AG09319 (cell line): ENCODE measurements at regions not wholly inside any gene's neighbourhood (a gene's known extent, or its start where the extent isn't known, plus 50 kb on each side); places are given as distances from the start of the nearest gene placed in this dataset.
"Not testable (repeated sequence)": the region's sequence is repeated elsewhere in the genome, so short reads cannot be mapped to it uniquely, and the experiment has no call there.

ENCODE experiments used
- DNase-seq: peaks from one replicate; pipeline ENCODE4 v3.0.0-alpha.2; 2010; ENCODE audit warnings: low read depth; ENCODE audit errors: extremely low read depth
- TF ChIP-seq, protein P1 (sequence below): IDR thresholded peaks from 2 replicates; pipeline ENCODE4 v1.5.1; 2011; ENCODE audit warnings: low read depth, mild to moderate bottlenecking, inconsistent platforms, low read length, moderate library complexity

DNA sequence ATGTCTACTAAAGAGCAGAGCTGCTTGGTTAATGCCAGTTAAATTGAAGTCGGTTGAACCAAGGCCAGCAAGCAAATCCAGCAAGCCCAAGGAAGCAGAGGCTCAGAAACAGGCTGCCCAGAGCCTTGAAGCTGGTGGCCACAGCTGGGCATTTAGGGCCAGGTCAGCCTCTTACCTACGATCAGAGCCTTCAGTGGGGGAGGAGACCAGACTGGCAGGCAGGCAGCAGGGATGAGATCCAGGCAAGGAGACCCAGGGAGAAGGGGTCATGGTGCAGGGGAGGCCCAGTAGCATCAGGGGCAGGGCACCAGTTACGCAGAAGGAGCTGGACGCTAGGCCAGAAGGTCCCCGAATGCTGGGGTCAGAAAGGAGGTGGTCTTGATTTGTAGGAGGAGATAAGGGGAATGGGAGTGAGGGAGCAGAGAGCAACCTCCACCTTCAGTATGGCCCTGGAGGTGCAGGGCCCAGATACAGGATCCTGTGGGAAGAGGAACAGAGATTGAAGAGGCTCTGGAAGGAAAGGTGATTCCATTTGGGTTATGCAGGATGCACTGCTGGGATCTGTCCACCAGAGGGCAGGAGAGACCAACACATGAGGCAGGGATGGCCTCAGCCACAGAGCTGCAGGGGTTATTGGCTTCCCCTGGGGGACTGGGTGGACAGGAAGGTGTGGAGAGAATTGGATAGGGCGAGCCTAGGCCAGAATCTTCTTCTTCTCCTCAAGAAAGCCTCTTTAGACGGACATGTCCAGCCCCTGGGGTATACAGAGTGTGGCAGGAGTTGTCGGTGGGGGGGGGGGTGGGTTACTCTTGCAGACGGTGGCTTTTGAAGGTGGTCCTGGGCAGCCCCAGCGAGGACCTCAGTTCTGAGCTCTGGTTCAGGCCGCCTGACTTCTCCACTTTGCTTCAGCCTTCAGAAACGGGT lies 132.6 kb upstream of the PODXL start:
- peak; percentile 5 for DNase-seq
- TF ChIP-seq, protein P1, sequence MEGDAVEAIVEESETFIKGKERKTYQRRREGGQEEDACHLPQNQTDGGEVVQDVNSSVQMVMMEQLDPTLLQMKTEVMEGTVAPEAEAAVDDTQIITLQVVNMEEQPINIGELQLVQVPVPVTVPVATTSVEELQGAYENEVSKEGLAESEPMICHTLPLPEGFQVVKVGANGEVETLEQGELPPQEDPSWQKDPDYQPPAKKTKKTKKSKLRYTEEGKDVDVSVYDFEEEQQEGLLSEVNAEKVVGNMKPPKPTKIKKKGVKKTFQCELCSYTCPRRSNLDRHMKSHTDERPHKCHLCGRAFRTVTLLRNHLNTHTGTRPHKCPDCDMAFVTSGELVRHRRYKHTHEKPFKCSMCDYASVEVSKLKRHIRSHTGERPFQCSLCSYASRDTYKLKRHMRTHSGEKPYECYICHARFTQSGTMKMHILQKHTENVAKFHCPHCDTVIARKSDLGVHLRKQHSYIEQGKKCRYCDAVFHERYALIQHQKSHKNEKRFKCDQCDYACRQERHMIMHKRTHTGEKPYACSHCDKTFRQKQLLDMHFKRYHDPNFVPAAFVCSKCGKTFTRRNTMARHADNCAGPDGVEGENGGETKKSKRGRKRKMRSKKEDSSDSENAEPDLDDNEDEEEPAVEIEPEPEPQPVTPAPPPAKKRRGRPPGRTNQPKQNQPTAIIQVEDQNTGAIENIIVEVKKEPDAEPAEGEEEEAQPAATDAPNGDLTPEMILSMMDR, result peak; percentile 96

DNA sequence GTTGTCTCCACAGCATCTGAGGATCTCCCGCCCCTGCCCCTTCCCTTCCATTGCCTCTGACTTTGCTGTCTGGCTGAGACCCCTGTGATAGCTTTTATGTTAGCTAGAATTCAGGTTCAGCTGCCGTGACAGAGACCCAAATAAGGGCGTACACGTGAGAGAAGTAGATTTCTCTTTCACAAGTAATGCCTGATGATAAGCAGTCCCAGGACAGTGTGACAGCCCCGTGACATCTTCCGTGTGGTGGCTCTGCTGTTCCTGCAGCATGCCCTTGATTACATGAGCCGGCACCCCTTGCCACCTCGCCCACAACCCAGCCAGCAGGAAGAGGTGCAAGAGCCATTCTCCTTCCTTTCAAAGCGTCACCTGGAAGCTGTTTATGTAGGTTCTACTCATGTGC lies 130.9 kb upstream of the PODXL start:
- TF ChIP-seq, protein P1, result no peak
- no peak for DNase-seq

GRCh38 chr7:131686833-131687232 lies 130.4 kb upstream of the PODXL start:
- TF ChIP-seq, protein P1, result no peak
- DNase-seq, result no peak

DNA sequence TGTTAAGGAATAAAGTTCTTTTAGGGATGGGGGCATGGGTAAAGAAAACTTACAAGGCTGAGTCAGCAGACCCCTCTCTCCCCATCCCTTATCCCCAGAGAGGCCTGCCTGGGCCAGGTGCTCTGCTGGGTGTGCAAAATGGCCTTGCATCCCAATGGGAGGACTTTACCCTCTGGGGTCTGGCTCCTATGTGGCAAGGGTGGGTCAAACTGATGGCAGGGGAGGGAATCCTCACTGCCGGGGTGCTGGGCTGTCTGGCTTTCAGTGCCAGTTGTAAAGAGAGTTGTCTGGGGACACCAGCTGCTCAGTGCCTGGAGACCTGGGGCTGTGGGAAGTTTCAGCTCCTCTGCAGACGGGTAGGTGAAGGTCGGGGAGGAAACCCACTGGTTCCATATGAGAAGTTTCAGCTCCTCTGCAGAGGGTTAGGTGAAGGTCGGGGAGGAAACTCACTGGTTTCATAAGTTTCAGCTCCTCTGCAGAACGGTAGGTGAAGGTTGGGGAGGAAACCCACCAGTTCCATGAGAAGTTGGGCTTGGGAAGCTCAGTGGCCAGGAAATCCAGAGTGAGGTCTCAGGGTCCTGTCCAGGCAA lies 127.2 kb upstream of the PODXL start:
- DNase-seq, result no peak
- TF ChIP-seq, protein P1, result no peak

DNA sequence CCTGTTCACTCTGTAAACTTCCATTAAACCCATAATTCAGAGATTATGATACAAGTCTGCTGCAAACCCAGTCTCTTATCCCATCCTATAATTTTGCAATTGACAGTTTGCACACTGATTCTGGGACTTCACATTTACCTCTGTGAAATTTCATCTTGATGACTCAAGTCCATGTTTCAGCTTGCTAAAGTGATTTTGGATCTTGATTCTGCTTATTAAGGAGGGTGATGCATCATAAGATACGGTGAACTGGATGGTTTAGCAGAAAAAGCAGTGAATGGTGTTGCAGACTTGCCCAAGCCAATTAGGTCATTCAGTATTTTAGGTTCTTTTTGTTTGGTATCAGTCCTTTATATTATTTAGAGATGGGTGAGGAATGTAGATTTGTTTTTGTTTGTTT lies 125.5 kb upstream of the PODXL start:
- no peak for DNase-seq
- TF ChIP-seq, protein P1, result no peak

- DNase-seq, result not testable (repeated sequence)
Observed at GRCh38 chr7:131679071-131679470, 122.6 kb upstream of the PODXL start.

GRCh38 chr7:131676850-131677249 lies 120.4 kb upstream of the PODXL start:
- DNase-seq, result not testable (repeated sequence)

DNA sequence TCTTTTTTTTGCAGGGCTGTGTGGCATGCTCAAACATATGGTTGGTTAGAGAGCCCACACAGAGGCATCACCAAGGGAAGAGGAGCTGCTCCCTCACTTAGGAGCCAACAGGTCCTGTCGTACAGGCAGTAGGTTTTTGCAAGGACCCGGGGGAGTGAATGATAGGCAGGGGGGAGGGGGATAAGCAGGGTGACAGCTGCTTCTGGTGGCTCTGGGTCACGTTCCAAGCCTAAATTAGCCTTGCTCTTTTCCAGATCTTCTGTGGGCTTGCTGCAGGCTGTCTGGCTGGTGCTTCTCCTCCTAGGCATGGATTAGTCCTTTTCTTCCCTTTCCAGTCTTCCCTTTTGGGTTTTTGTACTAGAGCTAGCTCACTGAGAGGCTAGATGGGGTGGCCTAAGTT lies 117.7 kb upstream of the PODXL start:
- TF ChIP-seq, protein P1, result no peak
- no peak for DNase-seq
